ENCODE measurements at regions not wholly inside any gene's neighbourhood (a gene's known extent, or its start where the extent isn't known, plus 50 kb on each side); places are given as distances from the start of the nearest gene placed in this dataset.

DNA sequence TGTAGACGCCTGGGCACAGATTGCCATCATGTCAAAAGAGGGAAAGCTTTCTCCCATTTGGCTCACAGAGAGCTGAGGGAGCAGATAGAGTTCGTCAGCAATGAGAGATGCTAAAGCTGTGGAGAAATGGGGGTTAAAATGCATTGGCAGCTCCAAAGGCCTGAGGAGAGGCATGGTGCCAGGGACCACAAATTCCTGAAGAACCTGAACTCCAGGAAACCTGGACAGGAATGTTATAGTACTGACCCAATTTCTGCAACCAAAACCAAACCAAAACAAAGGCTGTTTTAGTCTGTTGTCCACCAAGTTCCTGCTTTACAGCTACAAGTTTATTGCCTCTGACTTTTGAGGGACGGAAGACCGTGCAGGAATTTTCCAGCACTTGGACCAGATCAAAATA is 575.7 kb downstream of the REEP3 start:
- TF ChIP-seq ZNF274 (IDR thresholded peaks at IDR 0.05; ENCODE audit: low read depth, low read length) = no peak
- no peak overlapping the region for H3K4me3 ChIP-seq (ENCODE audit: low read length)

- H3K4me3 ChIP-seq (ENCODE audit: low read length) = no peak overlapping the region
- no peak for TF ChIP-seq ZNF274 (IDR thresholded peaks at IDR 0.05; ENCODE audit: low read depth, low read length)
Measured at GRCh38 chr10:64097391-64098122, 576.4 kb downstream of the REEP3 start.

GRCh38 chr10:64098994-64099393 is 577.8 kb downstream of the REEP3 start:
- no peak for TF ChIP-seq ZNF274 (IDR thresholded peaks at IDR 0.05; ENCODE audit: low read depth, low read length)
- no peak overlapping the region for H3K4me3 ChIP-seq (ENCODE audit: low read length)

DNA sequence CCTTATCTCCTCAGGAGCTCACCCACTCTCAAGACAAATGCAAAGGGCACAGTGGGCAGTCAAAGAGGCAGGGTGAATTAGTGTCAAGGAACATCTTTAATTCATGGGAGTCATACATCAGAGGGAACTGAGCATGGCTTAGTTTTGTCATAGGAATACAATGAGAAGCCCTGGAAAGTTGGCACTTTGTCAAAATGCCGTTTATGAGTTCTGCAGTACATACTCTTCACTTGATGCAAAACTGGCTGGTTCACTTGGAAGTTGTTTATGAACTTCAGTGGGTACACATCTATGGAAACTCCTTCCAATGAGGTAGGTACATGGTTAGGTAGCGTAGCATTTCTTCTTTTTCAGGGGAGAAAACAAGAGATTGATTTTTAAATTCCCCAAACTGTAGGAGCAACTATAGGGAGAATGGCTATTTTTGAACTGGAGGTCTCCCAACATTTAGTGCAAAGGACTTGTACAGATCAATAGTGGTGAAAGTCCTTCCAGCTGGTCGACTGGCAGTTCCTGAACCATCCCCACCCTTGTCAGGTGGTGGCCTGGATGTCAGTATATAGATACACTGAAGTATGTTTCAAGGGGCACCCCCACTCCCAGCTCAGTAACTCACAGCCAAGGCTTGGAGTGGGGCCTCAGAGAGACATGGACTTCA is 580.5 kb downstream of the REEP3 start:
- no peak for TF ChIP-seq ZNF274 (IDR thresholded peaks at IDR 0.05; ENCODE audit: low read depth, low read length)
- no peak overlapping the region for H3K4me3 ChIP-seq (ENCODE audit: low read length)

GRCh38 chr10:64102264-64102633 is 581.0 kb downstream of the REEP3 start:
- no peak overlapping the region for H3K4me3 ChIP-seq (ENCODE audit: low read length)
- TF ChIP-seq ZNF274 (IDR thresholded peaks at IDR 0.05; ENCODE audit: low read depth, low read length) = no peak

GRCh38 chr10:64102916-64103315 is 581.7 kb downstream of the REEP3 start:
- H3K4me3 ChIP-seq (ENCODE audit: low read length) = no peak overlapping the region
- no peak for TF ChIP-seq ZNF274 (IDR thresholded peaks at IDR 0.05; ENCODE audit: low read depth, low read length)

DNA sequence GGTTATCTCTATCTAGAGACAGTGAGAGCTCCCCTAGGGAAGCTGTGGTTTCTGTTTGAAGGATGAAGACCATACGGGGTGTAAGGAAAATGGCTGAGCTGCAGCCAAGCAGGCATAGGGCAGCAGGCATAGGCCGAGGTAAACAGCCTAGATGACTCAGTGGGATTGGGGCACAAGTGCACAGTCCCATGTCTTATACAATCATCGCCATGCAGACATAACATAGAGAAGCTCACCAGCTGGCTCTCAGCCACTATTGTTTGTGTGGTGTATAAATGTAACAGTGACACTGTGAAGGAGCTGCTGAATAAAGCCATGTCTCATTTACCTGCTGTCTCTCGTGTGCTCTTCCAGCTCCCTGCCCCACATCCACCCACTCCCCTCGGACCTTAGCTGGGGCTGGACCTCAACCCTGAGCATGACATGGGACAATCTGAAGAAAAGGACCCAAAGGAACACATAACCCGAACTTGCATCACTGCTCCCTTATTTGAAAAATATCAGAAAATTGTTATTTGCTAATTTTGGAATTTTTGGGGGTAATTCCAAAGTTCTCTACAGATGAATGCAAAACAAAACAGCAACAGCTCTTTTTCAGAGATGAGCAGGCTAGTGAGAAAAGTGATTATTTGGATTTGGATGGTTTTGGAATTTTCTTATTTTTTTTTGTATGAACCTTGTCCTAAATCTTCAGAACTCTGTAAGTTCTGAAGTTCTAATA is 582.7 kb downstream of the REEP3 start:
- TF ChIP-seq ZNF274 (IDR thresholded peaks at IDR 0.05; ENCODE audit: low read depth, low read length) = no peak
- no peak overlapping the region for H3K4me3 ChIP-seq (ENCODE audit: low read length)

DNA sequence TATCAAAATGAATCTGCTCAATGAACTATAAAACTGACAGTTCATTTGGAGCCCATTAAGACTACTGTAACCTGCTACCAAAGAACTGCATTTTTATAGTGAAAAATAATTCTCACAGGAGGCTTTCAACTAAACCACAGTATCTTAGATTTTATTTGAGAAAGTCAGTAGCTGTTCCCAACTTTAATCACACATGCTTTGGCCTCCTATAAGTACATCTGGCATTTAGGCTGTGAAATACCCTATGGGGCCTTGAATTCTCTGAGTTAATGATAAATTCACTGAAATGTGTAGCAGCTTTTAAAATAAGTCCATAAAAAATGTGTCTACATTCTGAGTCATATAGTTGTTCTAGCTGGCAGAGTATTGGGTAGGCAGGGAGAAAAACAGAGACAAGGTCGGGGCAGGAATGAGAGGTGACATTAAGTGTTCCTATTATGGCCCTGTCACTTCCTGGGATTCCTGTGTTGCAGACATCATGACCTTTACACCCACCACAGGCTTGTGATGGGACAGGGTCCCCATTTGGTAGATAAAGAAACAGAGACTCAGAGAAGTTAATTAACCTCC is 588.8 kb downstream of the REEP3 start:
- H3K4me3 ChIP-seq (ENCODE audit: low read length) = no peak overlapping the region
- TF ChIP-seq ZNF274 (IDR thresholded peaks at IDR 0.05; ENCODE audit: low read depth, low read length) = no peak

- TF ChIP-seq ZNF274 (IDR thresholded peaks at IDR 0.05; ENCODE audit: low read depth, low read length) = no peak
- no peak overlapping the region for H3K4me3 ChIP-seq (ENCODE audit: low read length)
Measured at GRCh38 chr10:64112701-64113355, 591.6 kb downstream of the REEP3 start.

GRCh38 chr10:64113375-64113774 is 592.2 kb downstream of the REEP3 start:
- TF ChIP-seq ZNF274 (IDR thresholded peaks at IDR 0.05; ENCODE audit: low read depth, low read length) = no peak

GRCh38 chr10:64113792-64114191 is 592.6 kb downstream of the REEP3 start:
- H3K4me3 ChIP-seq (ENCODE audit: low read length) = no peak overlapping the region
- no peak for TF ChIP-seq ZNF274 (IDR thresholded peaks at IDR 0.05; ENCODE audit: low read depth, low read length)

More at GRCh38 chr10:64113375-64113774, 592.2 kb downstream of the REEP3 start:
- H3K4me3 ChIP-seq (ENCODE audit: low read length) = no peak overlapping the region

GRCh38 chr10:64115471-64115870 is 594.3 kb downstream of the REEP3 start:
- H3K4me3 ChIP-seq (ENCODE audit: low read length) = no peak overlapping the region
- no peak for TF ChIP-seq ZNF274 (IDR thresholded peaks at IDR 0.05; ENCODE audit: low read depth, low read length)

- TF ChIP-seq ZNF274 (IDR thresholded peaks at IDR 0.05; ENCODE audit: low read depth, low read length) = no peak
- no peak overlapping the region for H3K4me3 ChIP-seq (ENCODE audit: low read length)
Measured at GRCh38 chr10:64115908-64116643, 594.9 kb downstream of the REEP3 start.

Measured in GM08714 (cell line).